ENCODE measurements at regions not wholly inside any gene's neighbourhood (a gene's known extent, or its start where the extent isn't known, plus 50 kb on each side); places are given as distances from the start of the nearest gene placed in this dataset.
"Not testable (repeated sequence)": the region's sequence is repeated elsewhere in the genome, so short reads cannot be mapped to it uniquely, and the experiment has no call there.

- not testable (repeated sequence) for H3K4me1 ChIP-seq (ENCODE audit: insufficient read depth, low read length); H3K4me3 ChIP-seq (ENCODE audit: low read length); H3K36me3 ChIP-seq (ENCODE audit: insufficient read depth, low read length); H3K27me3 ChIP-seq (ENCODE audit: insufficient read depth, low read length); H2AFZ ChIP-seq (ENCODE audit: low read depth, low read length); H3K9me3 ChIP-seq (ENCODE audit: low read length)
Observed at GRCh38 chr21:14013623-14014498, 196.9 kb downstream of the LIPI start.

- Histone ChIP-seq H3K4me3 (ENCODE audit: low read length) (no peak overlapping the region), H3K9me3 (ENCODE audit: low read length) (no peaks in the 10 kb centered on the region), H3K36me3 (ENCODE audit: insufficient read depth, low read length) (no peaks in the 10 kb centered on the region), H3K4me1 (ENCODE audit: insufficient read depth, low read length) (no peaks in the 10 kb centered on the region), H2AFZ (ENCODE audit: low read depth, low read length) (no peak overlapping the region), H3K27me3 (ENCODE audit: insufficient read depth, low read length) (peaks cover 3% of the 10 kb centered on the region)
Observed at GRCh38 chr21:14013056-14013603, 197.6 kb downstream of the LIPI start.

DNA sequence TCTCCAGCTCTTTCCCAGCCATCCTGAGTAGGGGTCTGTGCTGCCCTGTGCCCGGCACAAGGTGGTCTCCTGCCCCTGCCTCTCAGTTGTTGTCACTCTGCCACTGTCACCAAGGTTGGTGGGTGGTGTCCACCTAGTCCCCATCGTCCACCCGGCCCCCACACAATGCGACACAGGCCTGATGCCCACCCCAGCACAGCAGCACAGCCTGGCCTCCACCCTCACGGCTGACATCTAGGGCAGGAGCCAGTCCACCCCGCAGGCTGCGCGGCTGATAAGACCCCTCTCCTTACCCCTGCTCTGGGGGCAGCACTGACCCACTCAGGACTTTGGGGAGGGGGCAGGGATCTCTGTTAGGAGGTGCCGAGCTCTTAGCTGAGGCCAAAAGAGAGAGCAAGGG lies 198.3 kb downstream of the LIPI start:
- H3K27me3 ChIP-seq (ENCODE audit: insufficient read depth, low read length), result peaks cover 3% of the 10 kb centered on the region
- H3K4me3 ChIP-seq (ENCODE audit: low read length), result no peak overlapping the region
- no peaks in the 10 kb centered on the region for H3K36me3 ChIP-seq (ENCODE audit: insufficient read depth, low read length)
- no peak overlapping the region for H2AFZ ChIP-seq (ENCODE audit: low read depth, low read length)
- H3K9me3 ChIP-seq (ENCODE audit: low read length), result no peaks in the 10 kb centered on the region
- H3K4me1 ChIP-seq (ENCODE audit: insufficient read depth, low read length), result no peaks in the 10 kb centered on the region

DNA sequence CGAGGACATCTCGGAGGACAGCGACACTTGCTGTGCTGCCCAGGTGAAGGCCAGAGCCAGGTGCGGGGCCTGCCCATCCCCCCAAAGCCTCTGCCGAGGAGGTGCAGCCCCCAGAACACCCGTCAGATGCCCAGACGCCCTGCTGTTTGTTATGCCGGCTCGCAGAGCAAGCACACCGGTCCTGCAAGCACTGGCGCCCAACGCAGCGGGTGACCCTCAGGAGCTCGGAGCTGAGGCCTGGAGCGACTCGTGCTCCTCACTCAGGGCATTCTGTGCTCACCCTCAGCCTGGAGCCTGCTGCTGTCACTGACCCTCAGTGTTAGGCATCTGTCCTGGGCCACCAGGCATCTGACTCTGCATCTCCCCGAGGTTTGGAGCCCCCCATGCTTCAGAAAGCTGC lies 199.0 kb downstream of the LIPI start:
- not testable (repeated sequence) for H3K9me3 ChIP-seq (ENCODE audit: low read length); H3K36me3 ChIP-seq (ENCODE audit: insufficient read depth, low read length); H3K27me3 ChIP-seq (ENCODE audit: insufficient read depth, low read length); H3K4me3 ChIP-seq (ENCODE audit: low read length); H2AFZ ChIP-seq (ENCODE audit: low read depth, low read length); H3K4me1 ChIP-seq (ENCODE audit: insufficient read depth, low read length)

DNA sequence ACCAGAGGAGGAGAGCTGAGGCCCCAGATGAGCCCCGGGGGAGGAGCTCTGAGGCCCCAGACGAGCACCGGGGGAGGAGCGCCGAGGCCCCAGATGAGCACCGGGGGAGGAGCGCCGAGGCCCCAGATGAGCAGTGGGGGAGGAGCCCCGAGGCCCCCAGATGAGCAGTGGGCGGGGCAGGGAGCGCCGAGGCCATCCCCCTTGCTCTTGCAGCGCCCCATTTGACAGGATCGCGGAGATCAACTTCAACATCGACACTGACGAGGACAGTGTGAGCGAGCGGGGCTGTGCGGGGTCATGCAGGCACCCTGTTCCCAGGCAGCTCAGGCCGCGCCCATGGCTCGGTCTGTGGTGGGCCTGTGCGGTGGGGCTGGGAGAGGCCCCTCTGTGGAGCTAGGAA lies 199.6 kb downstream of the LIPI start:
- H2AFZ ChIP-seq (ENCODE audit: low read depth, low read length); H3K4me3 ChIP-seq (ENCODE audit: low read length); H3K9me3 ChIP-seq (ENCODE audit: low read length): not testable (repeated sequence)

GRCh38 chr21:14010729-14011128 lies 200.0 kb downstream of the LIPI start:
- Histone ChIP-seq H3K4me3 (ENCODE audit: low read length) (no peak overlapping the region), H3K9me3 (ENCODE audit: low read length) (no peaks in the 10 kb centered on the region), H3K36me3 (ENCODE audit: insufficient read depth, low read length) (no peaks in the 10 kb centered on the region), H3K27me3 (ENCODE audit: insufficient read depth, low read length) (peaks cover 3% of the 10 kb centered on the region), H2AFZ (ENCODE audit: low read depth, low read length) (no peak overlapping the region), H3K4me1 (ENCODE audit: insufficient read depth, low read length) (no peaks in the 10 kb centered on the region)

More for the DNA sequence above, 199.6 kb downstream of the LIPI start:
- not testable (repeated sequence) for H3K27me3 ChIP-seq (ENCODE audit: insufficient read depth, low read length); H3K36me3 ChIP-seq (ENCODE audit: insufficient read depth, low read length); H3K4me1 ChIP-seq (ENCODE audit: insufficient read depth, low read length)

DNA sequence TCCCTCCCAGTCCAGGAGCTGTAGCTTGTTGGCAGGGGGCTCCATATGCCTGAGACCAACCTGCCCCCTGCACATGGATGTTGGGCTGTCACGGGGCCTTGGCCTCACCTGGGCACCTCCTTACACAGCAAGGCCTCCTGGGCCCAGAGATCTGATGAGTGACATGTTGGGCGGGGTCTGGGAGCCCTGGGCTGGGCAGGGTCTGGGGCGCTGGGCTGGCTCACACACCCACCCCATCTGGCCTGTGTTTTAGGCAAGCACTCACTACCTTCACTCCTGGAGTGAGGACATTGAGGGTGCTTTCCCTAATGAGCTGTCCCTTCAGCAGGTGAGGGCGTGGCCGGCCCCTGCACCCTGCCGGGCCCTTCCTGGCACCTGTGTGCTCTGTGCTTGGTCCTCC lies 200.8 kb downstream of the LIPI start:
- H3K27me3 ChIP-seq (ENCODE audit: insufficient read depth, low read length); H3K36me3 ChIP-seq (ENCODE audit: insufficient read depth, low read length); H3K4me1 ChIP-seq (ENCODE audit: insufficient read depth, low read length); H2AFZ ChIP-seq (ENCODE audit: low read depth, low read length); H3K4me3 ChIP-seq (ENCODE audit: low read length); H3K9me3 ChIP-seq (ENCODE audit: low read length): not testable (repeated sequence)

DNA sequence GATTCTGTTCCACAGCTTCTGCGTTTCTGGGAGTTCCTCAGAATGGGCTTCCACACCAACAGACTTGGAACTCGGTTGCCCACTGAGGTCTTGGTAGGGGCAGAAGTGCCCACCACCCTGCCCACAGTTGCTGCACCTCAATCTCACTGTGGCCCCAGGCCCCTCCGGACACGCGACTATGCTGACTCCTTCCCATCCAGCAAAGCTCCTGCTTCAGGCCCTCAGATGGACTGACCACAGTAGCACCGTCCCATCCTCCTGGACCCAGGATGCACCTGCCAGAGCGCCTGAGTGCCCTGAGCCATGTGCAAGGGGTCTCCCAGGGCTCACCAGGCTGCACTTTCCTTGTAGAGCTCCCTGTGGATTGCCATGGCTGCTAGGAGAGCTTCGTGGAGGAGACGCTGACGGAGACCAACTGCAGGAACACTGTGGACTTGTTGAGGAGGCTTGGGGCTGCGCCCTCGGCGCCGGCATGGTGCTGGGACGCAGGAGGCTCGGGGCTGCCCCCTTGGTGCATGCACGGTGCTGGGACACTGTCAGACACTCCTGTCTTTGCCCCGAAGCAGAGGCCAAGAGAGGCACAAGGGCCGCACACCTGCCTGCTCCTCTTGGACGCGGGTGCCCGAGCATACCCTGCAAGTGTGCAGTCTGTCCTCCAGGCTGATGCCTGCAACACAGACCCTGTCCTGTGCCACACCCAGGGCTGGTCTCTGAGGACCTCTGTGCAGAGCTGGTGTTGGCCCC lies 201.3 kb downstream of the LIPI start:
- H3K9me3 ChIP-seq (ENCODE audit: low read length); H2AFZ ChIP-seq (ENCODE audit: low read depth, low read length); H3K27me3 ChIP-seq (ENCODE audit: insufficient read depth, low read length); H3K4me3 ChIP-seq (ENCODE audit: low read length); H3K4me1 ChIP-seq (ENCODE audit: insufficient read depth, low read length); H3K36me3 ChIP-seq (ENCODE audit: insufficient read depth, low read length): not testable (repeated sequence)

- H3K4me3 ChIP-seq (ENCODE audit: low read length); H2AFZ ChIP-seq (ENCODE audit: low read depth, low read length); H3K27me3 ChIP-seq (ENCODE audit: insufficient read depth, low read length); H3K9me3 ChIP-seq (ENCODE audit: low read length); H3K36me3 ChIP-seq (ENCODE audit: insufficient read depth, low read length); H3K4me1 ChIP-seq (ENCODE audit: insufficient read depth, low read length): not testable (repeated sequence)
Observed at GRCh38 chr21:14008436-14008835, 202.3 kb downstream of the LIPI start.

DNA sequence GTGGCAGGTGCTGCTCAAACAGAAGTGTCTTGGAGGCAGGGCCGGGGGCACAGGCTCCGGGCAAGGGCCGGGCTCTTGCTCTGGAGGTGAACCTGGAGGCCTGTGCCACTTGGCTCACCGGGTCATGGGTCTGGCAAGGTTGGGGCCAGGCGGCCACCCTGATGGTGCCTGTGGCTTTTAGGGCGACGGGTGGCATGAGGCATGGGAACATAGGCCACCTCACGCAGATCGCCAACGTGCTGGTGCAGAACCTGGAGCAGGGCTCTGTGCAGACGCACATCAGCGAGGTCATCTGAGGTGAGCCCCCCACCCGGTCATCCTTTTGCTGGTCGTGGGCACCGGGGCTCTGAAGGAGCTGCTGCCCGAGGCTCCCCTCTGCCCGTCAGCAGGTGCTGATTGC lies 202.7 kb downstream of the LIPI start:
- not testable (repeated sequence) for H3K27me3 ChIP-seq (ENCODE audit: insufficient read depth, low read length); H3K9me3 ChIP-seq (ENCODE audit: low read length); H3K4me3 ChIP-seq (ENCODE audit: low read length)

GRCh38 chr21:14006144-14006543 lies 204.6 kb downstream of the LIPI start:
- H2AFZ ChIP-seq (ENCODE audit: low read depth, low read length); H3K9me3 ChIP-seq (ENCODE audit: low read length); H3K27me3 ChIP-seq (ENCODE audit: insufficient read depth, low read length); H3K4me3 ChIP-seq (ENCODE audit: low read length); H3K4me1 ChIP-seq (ENCODE audit: insufficient read depth, low read length); H3K36me3 ChIP-seq (ENCODE audit: insufficient read depth, low read length): not testable (repeated sequence)

More for the DNA sequence above, 202.7 kb downstream of the LIPI start:
- H3K4me1 ChIP-seq (ENCODE audit: insufficient read depth, low read length); H2AFZ ChIP-seq (ENCODE audit: low read depth, low read length); H3K36me3 ChIP-seq (ENCODE audit: insufficient read depth, low read length): not testable (repeated sequence)

GRCh38 chr21:13986996-13987958 lies 223.5 kb downstream of the LIPI start:
- H3K27me3 ChIP-seq (ENCODE audit: insufficient read depth, low read length); H3K36me3 ChIP-seq (ENCODE audit: insufficient read depth, low read length); H3K9me3 ChIP-seq (ENCODE audit: low read length); H3K4me3 ChIP-seq (ENCODE audit: low read length); H3K4me1 ChIP-seq (ENCODE audit: insufficient read depth, low read length); H2AFZ ChIP-seq (ENCODE audit: low read depth, low read length): not testable (repeated sequence)
